ENCODE measurements at regions not wholly inside any gene's neighbourhood (a gene's known extent, or its start where the extent isn't known, plus 50 kb on each side); places are given as distances from the start of the nearest gene placed in this dataset.

DNA sequence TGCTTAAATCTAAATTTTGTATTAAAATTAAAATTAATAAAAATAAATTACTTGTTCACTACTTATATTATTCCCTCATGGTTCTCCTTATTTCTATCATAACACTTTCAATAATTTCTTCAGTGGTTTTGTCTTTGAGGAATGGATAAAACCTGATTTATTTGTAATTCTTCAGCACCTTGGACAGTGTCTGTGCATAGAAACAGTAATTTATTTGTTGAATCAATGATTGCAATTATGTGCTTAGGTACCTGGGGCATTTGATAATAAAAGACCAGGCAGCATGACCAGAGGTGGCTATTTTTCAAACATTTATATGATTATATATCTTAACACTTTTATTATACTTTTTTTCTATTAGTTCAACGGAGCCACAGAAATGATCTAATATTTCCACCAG, 1062.7 kb downstream of the DSC3 start:
- TF ChIP-seq, protein P1, sequence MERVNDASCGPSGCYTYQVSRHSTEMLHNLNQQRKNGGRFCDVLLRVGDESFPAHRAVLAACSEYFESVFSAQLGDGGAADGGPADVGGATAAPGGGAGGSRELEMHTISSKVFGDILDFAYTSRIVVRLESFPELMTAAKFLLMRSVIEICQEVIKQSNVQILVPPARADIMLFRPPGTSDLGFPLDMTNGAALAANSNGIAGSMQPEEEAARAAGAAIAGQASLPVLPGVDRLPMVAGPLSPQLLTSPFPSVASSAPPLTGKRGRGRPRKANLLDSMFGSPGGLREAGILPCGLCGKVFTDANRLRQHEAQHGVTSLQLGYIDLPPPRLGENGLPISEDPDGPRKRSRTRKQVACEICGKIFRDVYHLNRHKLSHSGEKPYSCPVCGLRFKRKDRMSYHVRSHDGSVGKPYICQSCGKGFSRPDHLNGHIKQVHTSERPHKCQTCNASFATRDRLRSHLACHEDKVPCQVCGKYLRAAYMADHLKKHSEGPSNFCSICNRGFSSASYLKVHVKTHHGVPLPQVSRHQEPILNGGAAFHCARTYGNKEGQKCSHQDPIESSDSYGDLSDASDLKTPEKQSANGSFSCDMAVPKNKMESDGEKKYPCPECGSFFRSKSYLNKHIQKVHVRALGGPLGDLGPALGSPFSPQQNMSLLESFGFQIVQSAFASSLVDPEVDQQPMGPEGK (tag by site-specific recombination; IDR thresholded peaks at IDR 0.05), result no peak
- TF ChIP-seq ZSCAN16 (tag by site-specific recombination; IDR thresholded peaks at IDR 0.05) (no peak), ZNF549 (tag by site-specific recombination; IDR thresholded peaks at IDR 0.05) (no peak), ZNF473 (tag by site-specific recombination; IDR thresholded peaks at IDR 0.05) (no peak), ZNF19 (tag by site-specific recombination; IDR thresholded peaks at IDR 0.05; ENCODE audit: low read depth) (no peak)
- TF ChIP-seq, protein P2, sequence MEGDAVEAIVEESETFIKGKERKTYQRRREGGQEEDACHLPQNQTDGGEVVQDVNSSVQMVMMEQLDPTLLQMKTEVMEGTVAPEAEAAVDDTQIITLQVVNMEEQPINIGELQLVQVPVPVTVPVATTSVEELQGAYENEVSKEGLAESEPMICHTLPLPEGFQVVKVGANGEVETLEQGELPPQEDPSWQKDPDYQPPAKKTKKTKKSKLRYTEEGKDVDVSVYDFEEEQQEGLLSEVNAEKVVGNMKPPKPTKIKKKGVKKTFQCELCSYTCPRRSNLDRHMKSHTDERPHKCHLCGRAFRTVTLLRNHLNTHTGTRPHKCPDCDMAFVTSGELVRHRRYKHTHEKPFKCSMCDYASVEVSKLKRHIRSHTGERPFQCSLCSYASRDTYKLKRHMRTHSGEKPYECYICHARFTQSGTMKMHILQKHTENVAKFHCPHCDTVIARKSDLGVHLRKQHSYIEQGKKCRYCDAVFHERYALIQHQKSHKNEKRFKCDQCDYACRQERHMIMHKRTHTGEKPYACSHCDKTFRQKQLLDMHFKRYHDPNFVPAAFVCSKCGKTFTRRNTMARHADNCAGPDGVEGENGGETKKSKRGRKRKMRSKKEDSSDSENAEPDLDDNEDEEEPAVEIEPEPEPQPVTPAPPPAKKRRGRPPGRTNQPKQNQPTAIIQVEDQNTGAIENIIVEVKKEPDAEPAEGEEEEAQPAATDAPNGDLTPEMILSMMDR (tag by site-specific recombination; IDR thresholded peaks at IDR 0.05), result no peak
- TF ChIP-seq, protein P3, sequence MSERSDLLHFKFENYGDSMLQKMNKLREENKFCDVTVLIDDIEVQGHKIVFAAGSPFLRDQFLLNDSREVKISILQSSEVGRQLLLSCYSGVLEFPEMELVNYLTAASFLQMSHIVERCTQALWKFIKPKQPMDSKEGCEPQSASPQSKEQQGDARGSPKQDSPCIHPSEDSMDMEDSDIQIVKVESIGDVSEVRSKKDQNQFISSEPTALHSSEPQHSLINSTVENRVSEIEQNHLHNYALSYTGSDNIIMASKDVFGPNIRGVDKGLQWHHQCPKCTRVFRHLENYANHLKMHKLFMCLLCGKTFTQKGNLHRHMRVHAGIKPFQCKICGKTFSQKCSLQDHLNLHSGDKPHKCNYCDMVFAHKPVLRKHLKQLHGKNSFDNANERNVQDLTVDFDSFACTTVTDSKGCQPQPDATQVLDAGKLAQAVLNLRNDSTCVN (tag by site-specific recombination; optimal IDR thresholded peaks at IDR 0.05), result no peak
- TF ChIP-seq, protein P4, sequence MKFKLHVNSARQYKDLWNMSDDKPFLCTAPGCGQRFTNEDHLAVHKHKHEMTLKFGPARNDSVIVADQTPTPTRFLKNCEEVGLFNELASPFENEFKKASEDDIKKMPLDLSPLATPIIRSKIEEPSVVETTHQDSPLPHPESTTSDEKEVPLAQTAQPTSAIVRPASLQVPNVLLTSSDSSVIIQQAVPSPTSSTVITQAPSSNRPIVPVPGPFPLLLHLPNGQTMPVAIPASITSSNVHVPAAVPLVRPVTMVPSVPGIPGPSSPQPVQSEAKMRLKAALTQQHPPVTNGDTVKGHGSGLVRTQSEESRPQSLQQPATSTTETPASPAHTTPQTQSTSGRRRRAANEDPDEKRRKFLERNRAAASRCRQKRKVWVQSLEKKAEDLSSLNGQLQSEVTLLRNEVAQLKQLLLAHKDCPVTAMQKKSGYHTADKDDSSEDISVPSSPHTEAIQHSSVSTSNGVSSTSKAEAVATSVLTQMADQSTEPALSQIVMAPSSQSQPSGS (tag by site-specific recombination; IDR thresholded peaks at IDR 0.05; ENCODE audit: low read depth), result no peak
